Putamen (tissue), 1 donor: ENCODE measurements at regions not wholly inside any gene's neighbourhood (a gene's known extent, or its start where the extent isn't known, plus 50 kb on each side); places are given as distances from the start of the nearest gene placed in this dataset.

Experiments
- DNase-seq: peaks from one replicate; pipeline ENCODE4 v3.0.0-alpha.2; 2016; ENCODE audit warnings: low spot score

- peak; percentile 30 for DNase-seq
Observed at GRCh38 chr9:27750566-27750965, 177.3 kb upstream of the C9orf72 start.

DNA sequence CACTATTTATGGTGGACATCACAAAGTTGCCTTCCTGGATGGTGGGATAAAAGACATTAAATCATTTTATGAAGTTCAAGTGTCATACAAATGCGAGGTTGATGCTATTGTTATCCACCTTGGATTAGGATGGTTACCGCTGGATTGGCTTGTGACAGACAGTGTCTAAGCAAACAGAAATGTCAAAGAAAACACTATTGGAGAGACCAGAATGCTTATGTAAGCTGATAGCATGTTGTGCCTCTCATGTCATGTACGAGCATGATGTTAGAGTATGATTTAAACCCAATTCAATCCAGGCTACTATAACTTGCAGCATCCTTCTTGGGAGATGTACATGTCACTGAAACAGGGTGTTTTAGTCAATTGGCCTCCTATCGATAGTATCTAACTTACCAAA lies 178.8 kb upstream of the C9orf72 start:
- no peak for DNase-seq

GRCh38 chr9:27755846-27756245 lies 182.6 kb upstream of the C9orf72 start:
- DNase-seq: no peak

GRCh38 chr9:27756418-27756817 lies 183.1 kb upstream of the C9orf72 start:
- no peak for DNase-seq

DNA sequence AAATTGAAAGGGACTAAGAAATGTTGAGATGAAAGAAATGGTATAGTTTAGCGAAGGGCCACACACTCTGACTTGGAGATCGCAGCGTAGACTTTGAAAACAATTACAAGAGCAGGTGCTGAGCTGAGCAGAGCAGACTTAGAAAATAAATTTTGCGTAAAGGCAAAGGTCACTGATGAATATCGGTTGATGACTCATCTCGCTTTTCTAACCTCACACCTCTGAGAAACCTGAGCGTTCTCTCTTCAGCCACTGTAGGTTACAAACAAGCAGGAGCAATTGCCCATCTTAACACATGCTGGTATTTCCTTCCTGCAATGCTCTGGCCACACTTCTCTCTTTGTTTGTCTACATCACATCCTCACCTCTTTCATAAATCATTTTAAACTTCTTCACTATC lies 190.6 kb upstream of the C9orf72 start:
- DNase-seq: no peak

DNA sequence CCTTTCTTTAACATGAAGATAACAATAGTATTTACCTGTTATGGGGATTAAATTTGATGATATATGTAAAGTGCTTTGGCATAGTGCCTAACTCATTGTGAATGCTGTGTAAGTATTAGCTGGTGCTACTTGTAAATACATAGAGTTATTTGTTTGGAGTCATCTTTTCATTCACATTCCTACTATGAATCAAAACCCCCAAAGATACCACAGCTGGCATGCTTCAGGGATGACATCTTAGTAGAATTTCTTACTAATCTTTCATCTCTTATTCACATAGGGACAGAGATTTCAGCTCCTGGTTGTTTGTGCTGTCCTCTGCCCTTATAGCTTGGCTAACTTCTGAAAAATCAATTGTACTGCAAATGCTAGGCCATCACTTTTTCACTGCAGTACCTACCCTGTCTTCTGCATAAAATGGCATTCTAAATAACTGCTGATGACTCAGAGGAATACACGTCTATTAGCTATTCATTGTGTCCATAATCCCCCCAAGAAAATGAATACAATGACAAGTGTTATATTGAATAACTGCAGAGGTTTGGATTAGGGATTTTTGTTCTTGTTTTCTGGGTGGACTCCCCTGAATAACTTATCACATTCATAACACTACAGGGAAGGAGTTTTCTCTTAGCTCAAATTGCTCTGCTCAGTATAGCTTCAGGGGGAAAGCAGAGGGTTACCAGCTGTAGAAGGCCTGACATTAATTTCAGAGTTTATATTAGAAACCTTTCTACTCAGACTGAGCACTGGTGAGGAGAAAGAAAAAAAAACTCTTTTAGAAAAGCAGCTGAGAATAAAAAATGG lies 192.2 kb upstream of the C9orf72 start:
- no peak for DNase-seq

GRCh38 chr9:27766073-27766835 lies 193.0 kb upstream of the C9orf72 start:
- no peak for DNase-seq

- no peak for DNase-seq
Observed at GRCh38 chr9:27768781-27769180, 195.5 kb upstream of the C9orf72 start.

- DNase-seq: no peak
Observed at GRCh38 chr9:27770541-27770940, 197.3 kb upstream of the C9orf72 start.

GRCh38 chr9:27771803-27772545 lies 198.7 kb upstream of the C9orf72 start:
- DNase-seq: no peak

DNA sequence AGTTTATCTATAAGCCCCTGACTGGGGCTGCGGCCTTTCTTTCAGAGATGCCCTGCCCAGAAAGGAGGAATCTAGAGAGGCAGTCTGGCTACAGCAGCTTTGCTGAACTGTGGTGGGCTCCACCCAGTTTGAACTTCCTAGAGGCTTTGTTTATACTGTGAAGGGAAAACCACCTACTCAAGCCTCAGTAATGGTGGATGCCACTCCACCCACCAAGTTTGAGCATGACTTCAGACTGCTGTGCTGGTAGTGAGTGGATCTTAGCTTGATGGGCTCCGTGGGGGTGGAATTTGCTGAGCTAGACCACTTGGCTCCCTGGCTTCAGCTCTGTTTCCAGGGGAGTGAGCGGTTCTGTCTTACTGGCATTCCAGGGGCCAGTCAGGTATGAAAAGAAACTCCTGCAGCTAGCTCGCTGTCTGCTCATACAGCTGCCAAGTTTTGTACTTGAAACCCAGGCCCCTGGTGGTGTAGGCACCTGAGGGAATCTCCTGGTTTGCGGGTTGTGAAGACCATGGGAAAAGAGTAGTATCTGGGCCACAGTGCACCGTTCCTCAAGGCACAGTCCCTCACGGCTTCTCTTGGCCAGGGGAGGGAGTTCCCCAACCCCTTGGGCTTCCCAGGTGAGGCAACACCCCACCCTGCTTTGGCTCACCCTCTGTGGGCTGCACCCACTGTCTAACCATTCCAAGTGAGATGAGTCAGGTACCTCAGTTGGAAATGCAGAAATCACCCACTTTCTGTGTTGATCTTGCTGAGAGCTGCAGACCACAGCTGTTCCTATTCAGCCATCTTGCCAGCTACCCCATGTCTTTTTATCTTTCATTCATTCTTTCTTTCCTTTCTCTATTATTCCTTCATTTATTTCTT lies 211.8 kb upstream of the C9orf72 start:
- DNase-seq: no peak

DNA sequence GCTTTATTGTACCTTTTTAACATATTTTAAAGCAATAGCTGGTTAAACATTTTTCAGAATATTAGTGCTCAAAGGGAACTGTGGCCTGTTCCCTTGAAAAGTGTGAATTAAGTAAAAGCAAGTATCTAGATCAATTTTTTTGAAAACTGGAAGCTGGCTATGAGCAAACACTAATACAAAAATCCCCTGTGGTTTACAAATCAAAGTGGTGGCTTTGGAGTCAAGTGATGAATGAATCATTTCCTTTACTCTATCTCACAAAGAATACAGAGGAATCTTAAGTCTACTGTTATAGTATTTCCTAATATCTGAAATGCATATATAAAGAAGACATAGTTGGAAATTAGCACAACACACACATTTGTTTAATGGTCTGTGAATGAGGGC lies 212.4 kb upstream of the C9orf72 start:
- no peak for DNase-seq

- DNase-seq: no peak
Observed at GRCh38 chr9:27787891-27788290, 214.6 kb upstream of the C9orf72 start.

GRCh38 chr9:27791311-27791710 lies 218.0 kb upstream of the C9orf72 start:
- DNase-seq: no peak

DNA sequence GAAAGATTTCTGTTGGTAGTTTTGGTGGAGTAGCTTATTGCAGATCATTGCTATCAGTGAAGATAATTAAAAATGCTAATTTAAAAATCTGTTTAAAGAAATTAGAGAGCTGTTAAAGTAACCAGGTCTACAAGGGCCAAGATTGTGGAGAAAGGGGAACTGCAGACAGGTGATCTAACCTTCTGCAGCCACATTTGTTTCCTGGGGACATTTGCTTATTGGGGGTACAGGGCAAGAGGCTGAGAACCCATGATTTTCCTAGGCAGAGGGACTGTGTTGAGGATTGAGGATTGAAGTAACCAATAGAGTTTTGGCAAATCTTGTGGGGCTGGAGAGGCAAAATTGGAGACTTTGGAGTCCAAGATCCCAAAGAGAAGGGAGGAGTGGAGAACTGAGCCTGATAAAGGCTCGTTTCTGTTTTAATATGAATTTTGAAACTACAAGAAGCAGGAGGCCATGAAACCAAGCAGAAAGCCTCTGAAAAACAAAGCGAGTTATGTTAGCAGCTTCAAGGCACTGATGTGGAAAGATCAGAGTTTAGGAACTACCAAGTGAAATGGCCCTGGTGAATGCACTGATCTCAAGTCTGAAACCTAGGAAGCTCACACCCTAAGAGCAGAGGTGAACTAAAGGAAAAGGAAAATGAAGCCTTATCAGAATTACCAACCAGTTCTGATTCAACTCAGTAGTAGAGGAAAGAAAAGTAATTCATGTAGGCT lies 219.8 kb upstream of the C9orf72 start:
- DNase-seq: no peak

DNA sequence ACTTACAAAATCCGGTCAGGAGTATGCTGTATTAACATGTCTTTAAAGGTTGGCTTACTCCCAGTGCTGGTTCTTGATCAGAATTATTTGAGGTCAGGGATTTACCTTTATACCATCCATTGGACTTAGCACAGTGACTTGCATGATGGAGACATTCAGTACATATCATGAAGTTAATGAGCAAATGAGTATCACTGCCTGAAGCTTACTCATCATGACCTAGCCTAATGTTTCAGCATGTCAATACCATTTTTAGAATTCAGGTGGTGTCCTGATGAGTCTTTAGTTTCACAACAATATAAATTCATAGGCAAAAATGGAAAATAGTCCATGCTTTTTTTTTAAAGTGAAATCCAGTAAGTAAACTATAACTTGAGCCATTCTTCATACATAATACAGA lies 226.0 kb upstream of the C9orf72 start:
- DNase-seq: no peak

DNA sequence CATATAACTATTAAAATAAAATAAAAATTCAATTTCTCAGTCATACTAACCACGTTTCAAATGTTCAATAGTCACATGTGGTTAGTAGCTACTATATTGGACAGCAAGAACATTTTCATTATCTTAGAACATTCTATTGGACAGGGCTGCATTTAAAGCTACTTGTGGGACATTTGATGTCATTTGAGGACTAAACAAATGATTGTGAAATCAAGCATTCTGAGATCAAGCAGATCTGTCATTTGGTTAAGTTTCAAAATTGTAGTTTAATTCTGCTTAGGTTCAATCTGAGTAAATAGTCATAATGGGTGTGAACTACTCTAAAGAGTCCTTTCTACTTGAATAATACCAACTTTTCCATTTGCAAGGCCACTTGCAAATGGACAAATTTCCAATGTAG lies 226.9 kb upstream of the C9orf72 start:
- DNase-seq: no peak

DNA sequence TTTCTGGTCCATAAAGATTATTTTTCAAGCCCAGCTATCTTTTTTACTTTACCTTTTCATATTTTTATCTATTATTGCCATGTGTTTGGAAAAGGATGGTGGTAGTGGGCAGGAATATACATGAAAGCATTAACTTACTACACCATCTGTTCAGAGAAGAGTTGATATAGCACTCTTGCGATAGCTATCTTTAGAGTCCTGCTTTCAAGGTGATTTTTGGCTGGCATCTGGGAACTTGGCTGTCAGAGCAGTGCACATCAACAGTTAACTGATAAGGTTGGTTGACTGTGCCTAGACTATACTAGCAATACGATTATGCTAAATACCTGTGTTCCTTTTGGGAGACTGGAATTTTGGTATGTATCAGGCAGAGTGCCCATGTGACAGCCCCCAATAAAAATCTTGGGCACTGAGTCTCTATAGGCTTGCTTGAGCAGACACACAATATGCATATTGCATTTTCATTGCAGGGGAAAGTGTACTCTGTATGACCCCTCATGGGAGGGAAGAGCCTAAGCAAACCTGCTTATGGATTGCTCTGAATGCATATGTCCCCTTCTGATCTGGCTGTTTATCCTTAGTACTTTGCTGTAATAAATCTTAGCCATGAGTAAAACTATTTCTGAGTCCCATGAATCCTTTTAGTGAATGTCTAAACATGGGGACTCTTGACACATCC lies 227.6 kb upstream of the C9orf72 start:
- no peak for DNase-seq

DNA sequence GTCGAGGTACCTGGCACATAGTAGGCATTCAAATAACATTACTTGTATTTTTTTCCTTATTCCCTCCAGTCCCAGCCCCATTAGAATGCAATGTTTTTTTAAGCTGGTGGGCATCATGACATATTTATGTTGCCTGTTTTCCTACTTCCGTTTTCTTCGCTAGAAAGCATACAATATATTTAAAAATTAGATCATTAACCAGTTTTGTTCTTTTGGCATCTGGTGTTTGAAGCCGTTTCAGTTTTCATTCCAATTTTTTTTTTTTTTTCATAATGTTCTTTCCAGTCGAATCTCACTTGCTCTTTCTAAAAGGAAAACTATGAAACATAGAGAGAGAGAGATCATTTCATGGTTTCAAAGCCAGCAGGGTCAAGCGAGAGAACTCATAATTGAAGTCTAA lies 228.3 kb upstream of the C9orf72 start:
- no peak for DNase-seq

GRCh38 chr9:27802418-27802817 lies 229.1 kb upstream of the C9orf72 start:
- no peak for DNase-seq

GRCh38 chr9:27808864-27809263 lies 235.6 kb upstream of the C9orf72 start:
- DNase-seq: no peak
